ENCODE measurements at regions not wholly inside any gene's neighbourhood (a gene's known extent, or its start where the extent isn't known, plus 50 kb on each side); places are given as distances from the start of the nearest gene placed in this dataset.
A peak's percentile ranks its signal among the peaks of the same experiment; 100 is the strongest.
"Not testable (repeated sequence)": the region's sequence is repeated elsewhere in the genome, so short reads cannot be mapped to it uniquely, and the experiment has no call there.

DNA sequence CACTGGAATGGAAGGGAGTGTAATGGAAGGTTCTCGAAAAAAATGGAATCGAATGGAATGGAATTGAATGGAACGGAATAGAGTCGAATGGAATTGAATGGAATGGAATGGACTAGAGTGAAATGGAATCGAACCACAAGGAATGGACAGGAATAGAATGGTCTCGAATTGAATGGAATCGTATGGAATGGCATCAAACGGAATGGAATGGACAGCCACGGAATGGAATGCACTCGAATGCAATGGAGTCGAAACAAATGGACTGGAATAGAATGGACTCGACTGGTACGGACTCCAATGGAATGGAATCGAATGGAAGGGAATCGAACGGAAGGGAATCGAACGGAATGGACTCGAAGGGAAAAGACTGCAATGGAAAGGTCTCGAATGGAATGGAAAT is 31055.5 kb downstream of the CDY1 start:
- DNase-seq = not testable (repeated sequence)

DNA sequence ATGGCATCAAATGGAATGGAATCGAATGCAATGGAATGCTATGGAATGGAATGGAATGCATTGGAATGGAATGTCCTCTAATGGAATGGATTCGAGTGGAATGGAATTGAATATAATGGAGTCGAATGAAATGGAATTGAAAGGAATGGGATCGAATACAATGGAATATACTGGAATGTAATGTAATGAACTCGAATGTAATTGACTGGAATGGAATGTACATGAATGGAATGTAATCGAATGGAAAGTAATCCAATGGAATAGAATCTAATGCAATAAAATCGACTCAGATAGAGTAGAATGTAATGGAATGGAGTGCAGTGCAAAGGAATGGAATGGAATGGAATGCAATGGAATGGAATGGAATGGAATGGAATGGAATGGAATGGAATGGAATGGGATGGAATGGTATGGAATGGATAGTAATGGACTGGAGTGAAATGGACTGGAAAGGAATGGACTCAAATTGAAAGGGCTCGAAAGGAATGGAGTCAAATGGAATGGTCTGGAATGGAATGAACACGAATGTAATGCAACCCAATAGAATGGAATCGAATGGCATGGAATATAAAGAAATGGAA is 31056.2 kb downstream of the CDY1 start:
- not testable (repeated sequence) for DNase-seq

DNA sequence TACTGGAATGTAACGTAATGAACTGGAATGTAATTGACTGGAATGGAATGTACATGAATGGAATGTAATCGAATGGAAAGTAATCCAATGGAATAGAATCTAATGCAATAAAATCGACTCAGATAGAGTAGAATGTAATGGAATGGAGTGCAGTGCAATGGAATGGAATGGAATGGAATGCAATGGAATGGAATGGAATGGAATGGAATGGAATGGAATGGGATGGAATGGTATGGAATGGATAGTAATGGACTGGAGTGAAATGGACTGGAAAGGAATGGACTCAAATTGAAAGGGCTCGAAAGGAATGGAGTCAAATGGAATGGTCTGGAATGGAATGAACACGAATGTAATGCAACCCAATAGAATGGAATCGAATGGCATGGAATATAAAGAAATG is 31063.5 kb downstream of the CDY1 start:
- DNase-seq = peak; percentile 0
